ENCODE measurements at regions not wholly inside any gene's neighbourhood (a gene's known extent, or its start where the extent isn't known, plus 50 kb on each side); places are given as distances from the start of the nearest gene placed in this dataset.
A peak's percentile ranks its signal among the peaks of the same experiment; 100 is the strongest.

DNA sequence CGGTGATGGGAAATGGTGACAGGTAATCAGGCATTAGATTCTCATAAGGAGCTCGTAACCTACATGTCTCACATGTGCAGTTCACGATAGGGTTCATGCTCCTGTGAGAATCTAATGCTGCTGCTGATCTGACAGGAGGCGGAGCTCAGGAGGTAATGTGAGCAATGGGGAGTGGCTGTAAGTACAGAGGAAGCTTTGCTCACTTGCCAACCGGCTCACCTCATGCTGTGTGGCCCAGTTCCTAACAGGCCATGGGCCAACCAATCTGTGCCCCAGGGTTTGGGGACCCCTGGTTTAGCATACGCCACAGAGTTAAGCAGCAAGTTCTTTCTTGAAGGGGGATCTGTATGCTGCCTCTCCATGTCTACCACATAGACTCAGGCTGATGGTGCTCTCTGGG lies 133.1 kb downstream of the IQUB start:
- DNase-seq: no peak

GRCh38 chr7:123400196-123400595 lies 134.2 kb downstream of the IQUB start:
- DNase-seq: no peak

DNA sequence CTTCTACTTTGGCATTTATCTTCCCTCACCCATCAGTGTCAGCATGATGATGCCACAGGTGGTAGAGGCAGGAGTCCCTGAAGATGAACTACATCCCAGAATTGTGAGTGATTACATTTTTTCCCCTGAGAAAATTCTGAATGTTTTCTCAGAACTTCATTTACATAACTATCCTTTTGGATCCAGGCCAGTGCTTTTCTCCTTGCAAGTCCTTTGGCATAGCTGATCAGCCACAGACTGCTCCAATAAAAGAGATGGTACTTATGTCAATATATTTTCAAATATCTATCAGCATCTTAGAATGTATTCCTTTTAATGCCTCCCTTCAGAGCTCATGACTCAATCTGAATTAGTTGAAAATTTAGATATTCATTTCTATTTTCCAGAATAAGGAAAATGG lies 135.5 kb downstream of the IQUB start:
- no peak for DNase-seq

GRCh38 chr7:123397746-123398338 lies 136.6 kb downstream of the IQUB start:
- no peak for DNase-seq

- no peak for DNase-seq
Measured at GRCh38 chr7:123393623-123394022, 140.8 kb downstream of the IQUB start.

GRCh38 chr7:123372368-123372767 lies 162.0 kb downstream of the IQUB start:
- DNase-seq: no peak

GRCh38 chr7:123367484-123368122 lies 166.8 kb downstream of the IQUB start:
- peak; percentile 63 for DNase-seq

GRCh38 chr7:123367031-123367430 lies 167.3 kb upstream of the SLC13A1 start:
- no peak for DNase-seq

GRCh38 chr7:123366626-123367025 lies 166.9 kb upstream of the SLC13A1 start:
- no peak for DNase-seq

DNA sequence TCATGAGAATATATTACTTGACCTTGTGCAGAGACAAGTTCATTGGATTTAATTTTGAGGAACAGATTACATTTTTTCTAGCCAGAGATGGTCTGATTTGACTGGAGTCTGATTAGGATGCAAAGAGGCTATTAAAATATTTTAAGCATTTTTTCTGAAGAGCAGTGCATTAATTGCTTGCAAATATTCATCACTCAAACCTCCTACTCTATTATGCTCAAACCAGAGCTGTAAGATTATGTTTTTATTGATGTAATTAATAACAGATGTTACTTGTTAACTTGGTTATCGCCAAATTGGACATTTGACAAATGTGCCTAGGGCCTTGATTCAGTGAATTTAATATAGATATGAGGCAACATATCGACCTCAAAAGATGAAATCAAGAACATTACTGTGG lies 160.9 kb upstream of the SLC13A1 start:
- DNase-seq: no peak

GRCh38 chr7:123355576-123356190 lies 155.9 kb upstream of the SLC13A1 start:
- no peak for DNase-seq

- DNase-seq: no peak
Measured at GRCh38 chr7:123352973-123353372, 153.2 kb upstream of the SLC13A1 start.

DNA sequence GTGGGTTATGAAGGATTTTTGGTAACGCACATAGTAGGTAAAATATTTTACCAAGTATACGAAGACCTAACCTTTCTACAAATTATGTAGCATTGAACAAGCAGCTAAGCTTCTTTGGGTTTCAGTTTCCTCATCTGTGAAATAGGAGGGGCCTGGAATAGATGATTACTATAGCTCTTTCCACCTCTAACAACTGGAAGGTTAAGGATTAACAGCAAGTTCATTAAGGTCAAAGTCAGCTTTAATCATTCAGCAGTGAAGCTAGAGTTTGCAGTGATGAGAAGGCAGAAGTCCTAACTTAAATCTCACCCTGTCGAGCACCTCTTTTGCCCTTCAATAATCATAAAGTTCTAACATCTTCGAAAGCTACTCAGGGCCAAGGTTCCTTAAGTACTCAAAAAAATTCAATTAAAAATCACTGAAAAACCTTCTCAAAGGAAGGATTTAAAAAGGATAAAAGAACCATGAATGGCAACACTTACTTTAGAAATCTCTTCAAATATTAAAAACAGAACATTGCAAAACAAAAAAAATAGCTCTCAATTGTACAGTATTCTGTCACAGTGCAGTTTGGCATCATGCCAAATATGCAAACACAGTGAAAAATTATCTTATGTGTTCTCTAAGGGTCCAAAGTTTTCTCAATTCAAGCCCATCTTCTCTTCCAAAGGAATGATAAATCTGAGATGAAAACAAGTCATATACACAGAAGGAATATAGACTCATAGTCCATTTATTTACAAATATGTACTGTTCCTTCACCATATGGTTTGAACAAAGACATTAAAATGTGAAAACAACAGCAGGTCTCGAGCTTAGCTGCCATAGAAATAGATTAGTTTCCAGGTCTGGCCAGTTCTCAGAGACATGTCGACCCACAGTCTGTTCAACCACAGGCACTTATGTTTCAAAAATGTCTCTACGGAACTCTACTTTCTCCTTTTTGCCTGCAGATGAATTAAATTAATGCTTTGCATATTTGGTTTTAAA lies 152.0 kb upstream of the SLC13A1 start:
- DNase-seq: no peak

DNA sequence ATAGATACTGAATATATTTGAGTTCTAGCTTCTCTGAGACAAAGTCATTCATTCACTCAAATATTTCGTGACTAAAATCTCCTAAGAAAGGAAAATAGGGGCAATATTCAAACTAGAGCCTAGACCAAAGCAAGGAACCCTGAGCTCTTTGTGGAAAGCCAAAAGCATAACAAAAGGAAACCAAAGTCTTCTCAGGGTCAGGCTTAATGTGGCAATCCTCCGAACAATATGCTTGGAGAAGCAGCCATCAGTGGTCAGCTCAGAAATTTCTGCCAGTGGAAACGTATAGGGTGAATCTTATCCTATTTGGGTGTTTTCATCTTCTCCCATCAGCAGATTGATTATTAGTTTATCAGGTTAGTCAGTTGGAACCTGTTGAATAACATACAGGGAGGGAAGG lies 151.3 kb upstream of the SLC13A1 start:
- no peak for DNase-seq

DNA sequence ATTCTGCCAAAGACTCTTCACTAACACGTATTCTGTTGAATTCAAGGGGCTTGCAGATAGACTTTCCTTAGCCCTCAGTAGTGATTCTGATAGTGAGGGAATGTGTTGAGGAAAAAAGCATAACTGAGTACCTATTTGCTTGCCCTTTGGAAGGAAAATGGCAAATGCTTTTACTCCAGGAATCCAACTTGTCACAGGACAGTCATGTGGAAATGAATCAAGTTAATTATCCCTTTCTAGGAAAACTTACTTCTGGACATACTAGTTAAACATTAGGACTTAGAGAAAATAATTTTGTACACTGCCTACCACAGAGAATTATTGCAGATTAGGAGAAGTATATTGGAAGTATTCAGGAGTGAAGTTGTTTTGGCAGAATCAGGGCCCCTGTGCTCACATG lies 148.9 kb upstream of the SLC13A1 start:
- DNase-seq: no peak

DNA sequence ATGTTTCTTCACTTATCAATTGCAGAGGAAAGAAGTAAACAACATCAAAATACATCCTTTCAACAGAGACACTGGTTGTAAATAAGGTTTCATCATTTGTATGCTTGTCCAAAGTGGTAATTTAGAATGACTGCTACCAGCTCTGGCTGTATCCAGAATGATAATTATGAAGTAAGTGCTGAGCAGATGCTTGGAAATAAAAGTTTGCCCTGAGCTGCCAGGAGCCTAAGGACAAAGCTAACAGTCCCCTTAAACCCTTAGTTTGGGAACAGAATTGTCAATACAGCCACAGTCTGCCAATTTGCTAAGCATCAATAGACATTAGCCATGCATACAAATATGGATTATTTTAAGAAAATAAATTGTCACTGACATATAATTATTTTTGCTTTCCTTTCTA lies 147.0 kb upstream of the SLC13A1 start:
- DNase-seq: no peak

DNA sequence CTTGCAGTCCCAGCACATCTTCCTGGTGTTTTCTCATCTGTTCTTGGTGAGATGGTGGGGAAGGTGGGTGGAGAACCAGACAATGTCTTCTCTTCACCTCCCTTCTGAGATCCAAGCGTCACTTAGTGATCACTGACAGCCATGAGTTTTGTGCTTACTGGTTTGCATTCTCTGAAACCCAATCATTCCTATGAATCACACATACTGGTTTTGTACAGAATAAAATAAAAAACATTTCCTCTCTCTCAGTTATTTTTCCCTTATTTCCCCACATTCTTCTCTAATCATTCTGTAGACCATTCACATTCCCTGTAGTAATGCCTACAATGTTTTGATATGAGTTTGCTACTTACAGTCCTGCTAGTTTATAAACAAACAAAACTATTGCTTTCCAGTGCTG lies 143.8 kb upstream of the SLC13A1 start:
- DNase-seq: no peak

DNA sequence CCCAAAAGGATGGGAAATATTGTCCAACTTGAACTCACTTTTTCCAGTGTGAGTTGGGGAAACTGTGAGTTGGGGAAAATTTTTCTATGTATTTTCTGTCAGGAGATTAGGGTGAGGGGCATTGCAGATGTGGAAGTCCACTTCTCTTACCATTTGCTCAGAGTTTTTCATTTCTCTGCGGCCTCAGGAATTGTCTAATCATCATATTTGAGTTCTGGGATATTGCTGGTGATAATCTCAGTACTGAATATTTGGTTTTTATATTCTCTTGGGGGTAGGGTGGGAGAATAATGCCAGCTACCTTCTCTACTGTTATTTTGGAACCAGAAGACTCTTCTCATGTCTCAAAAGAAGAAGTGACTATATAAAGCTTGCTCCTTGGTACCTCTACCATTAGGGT lies 141.3 kb upstream of the SLC13A1 start:
- DNase-seq: no peak

DNA sequence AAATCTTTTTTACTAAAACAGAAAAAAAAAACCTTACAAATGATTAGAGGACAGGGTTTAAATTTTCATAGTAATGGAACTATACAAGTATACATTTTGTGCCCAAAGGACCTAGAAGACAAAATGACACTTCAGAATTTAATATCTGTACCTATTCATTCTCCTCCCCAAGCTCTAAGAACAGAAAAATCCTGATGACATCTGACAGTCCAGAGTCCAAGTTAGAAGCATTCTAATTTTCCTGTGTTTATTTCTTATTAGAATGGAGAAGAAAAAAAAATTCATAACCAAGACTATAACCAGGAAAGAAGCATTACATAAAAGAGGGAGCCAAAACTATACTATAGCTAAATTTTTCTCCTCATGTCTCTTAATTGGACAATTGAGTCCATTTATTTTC lies 138.9 kb upstream of the SLC13A1 start:
- DNase-seq: no peak

GRCh38 chr7:123329988-123330643 lies 130.3 kb upstream of the SLC13A1 start:
- DNase-seq: no peak

- no peak for DNase-seq
Measured at GRCh38 chr7:123327661-123328060, 127.9 kb upstream of the SLC13A1 start.

DNA sequence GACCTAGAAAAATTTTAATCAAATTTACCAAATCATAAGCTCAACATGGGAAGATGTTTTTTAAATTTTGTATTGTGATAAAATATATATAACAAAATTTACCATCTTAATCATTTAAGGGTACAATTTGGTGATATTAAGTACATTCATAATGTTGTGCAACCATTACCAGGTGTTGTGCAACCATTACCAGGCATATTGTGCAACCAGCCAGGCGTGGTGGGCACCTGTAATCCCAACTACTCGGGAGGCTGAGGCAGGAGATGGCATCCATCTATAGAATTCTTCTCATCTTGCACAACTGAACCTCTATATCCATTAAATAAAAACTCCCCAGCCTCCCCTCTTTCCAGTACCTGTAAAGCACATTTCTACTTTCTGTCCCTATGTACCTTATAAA lies 124.5 kb upstream of the SLC13A1 start:
- DNase-seq: no peak

GRCh38 chr7:123323689-123324088 lies 123.9 kb upstream of the SLC13A1 start:
- no peak for DNase-seq
